Kidney epithelial cell (primary cell): ENCODE measurements at regions not wholly inside any gene's neighbourhood (a gene's known extent, or its start where the extent isn't known, plus 50 kb on each side); places are given as distances from the start of the nearest gene placed in this dataset.
"Not testable (repeated sequence)": the region's sequence is repeated elsewhere in the genome, so short reads cannot be mapped to it uniquely, and the experiment has no call there.

Source experiments
- DNase-seq: peaks from one replicate; pipeline ENCODE4 v3.0.0-alpha.2; 2010; ENCODE audit warnings: low read depth
- H3K27me3 ChIP-seq: 2 replicates; pipeline ENCODE4 v1.6.0; 2011; ENCODE audit warnings: low read length; ENCODE audit not compliant: control insufficient read depth, insufficient read depth
- H3K36me3 ChIP-seq: 2 replicates; pipeline ENCODE4 v1.5.1; 2011; ENCODE audit warnings: low read length; ENCODE audit not compliant: control insufficient read depth, insufficient read depth
- H3K4me3 ChIP-seq: 2 replicates; pipeline ENCODE4 v1.5.1; 2011; ENCODE audit warnings: low read depth, mild to moderate bottlenecking, control low read depth, low read length
- TF ChIP-seq, protein P1 (sequence below): IDR thresholded peaks from 2 replicates; pipeline ENCODE4 v1.5.1; 2011; ENCODE audit warnings: mild to moderate bottlenecking, moderate library complexity, low read length, control low read depth, inconsistent platforms; ENCODE audit not compliant: insufficient read depth, poor library complexity, severe bottlenecking

DNA sequence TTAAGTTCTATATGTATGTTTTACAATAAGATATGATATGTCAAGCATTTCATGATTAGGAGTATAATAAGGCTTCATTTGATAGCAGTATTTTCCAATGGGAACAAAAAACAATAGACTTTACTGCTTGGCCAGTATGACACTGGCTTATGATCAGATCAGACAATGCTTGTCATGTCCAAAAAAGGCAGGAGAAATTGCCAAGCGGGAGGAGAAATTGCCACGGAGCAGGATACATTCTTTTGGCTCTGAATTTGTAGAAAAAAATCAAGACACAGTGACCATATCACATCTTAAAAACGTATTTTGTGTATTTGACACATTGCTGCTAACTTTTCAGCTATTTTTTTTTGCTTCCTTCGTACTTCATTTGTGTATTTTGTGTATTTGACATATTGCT is 404.1 kb downstream of the CNTNAP4 start:
- DNase-seq = no peak
- TF ChIP-seq, protein P1, sequence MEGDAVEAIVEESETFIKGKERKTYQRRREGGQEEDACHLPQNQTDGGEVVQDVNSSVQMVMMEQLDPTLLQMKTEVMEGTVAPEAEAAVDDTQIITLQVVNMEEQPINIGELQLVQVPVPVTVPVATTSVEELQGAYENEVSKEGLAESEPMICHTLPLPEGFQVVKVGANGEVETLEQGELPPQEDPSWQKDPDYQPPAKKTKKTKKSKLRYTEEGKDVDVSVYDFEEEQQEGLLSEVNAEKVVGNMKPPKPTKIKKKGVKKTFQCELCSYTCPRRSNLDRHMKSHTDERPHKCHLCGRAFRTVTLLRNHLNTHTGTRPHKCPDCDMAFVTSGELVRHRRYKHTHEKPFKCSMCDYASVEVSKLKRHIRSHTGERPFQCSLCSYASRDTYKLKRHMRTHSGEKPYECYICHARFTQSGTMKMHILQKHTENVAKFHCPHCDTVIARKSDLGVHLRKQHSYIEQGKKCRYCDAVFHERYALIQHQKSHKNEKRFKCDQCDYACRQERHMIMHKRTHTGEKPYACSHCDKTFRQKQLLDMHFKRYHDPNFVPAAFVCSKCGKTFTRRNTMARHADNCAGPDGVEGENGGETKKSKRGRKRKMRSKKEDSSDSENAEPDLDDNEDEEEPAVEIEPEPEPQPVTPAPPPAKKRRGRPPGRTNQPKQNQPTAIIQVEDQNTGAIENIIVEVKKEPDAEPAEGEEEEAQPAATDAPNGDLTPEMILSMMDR = no peak
- Histone ChIP-seq H3K36me3 (no peaks in the 10 kb centered on the region), H3K27me3 (no peaks in the 10 kb centered on the region), H3K4me3 (no peak overlapping the region)

DNA sequence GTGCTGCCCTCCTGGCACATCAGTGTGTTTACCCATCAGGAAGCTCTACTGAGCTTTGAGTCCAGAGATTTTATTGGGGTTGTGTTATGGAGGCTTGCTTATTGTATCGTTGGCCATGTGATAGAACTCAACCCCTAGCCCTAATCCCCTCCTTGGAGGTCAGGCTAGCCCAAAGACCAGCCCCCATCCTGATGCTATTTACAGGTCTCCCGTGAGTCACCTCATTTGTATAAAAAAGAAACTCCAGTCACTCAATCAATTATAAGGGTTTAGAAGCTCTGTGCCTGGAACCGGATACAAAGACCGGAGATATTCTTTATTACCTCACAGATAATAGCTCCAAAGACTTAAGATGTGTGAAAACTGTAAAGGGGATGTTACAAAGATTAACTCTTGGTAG is 405.9 kb downstream of the CNTNAP4 start:
- TF ChIP-seq, protein P1 = no peak
- Histone ChIP-seq H3K4me3 (no peak overlapping the region), H3K27me3 (no peaks in the 10 kb centered on the region), H3K36me3 (no peaks in the 10 kb centered on the region)
- DNase-seq = no peak

DNA sequence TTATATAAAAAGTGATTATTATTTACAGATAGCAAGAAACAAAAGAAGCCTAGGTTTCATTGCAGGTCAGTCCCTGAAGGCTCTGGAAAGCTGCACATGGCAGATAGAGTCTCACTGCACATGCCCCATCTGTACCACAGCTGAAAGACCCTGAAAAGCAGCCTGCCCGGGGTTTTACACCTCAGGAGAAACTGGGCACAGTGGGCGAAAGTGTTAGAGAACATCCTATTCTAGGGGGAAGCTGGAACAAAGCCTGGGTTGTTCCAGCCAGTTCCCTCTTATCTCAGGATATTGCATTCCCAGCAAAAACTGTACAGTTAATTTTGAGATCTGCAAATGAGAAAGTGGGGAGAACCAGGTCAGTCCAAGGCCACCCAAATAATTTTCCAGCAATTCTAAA is 419.7 kb downstream of the CNTNAP4 start:
- TF ChIP-seq, protein P1 = no peak
- no peaks in the 10 kb centered on the region for H3K27me3 ChIP-seq
- no peak overlapping the region for H3K4me3 ChIP-seq
- no peaks in the 10 kb centered on the region for H3K36me3 ChIP-seq
- DNase-seq = no peak

DNA sequence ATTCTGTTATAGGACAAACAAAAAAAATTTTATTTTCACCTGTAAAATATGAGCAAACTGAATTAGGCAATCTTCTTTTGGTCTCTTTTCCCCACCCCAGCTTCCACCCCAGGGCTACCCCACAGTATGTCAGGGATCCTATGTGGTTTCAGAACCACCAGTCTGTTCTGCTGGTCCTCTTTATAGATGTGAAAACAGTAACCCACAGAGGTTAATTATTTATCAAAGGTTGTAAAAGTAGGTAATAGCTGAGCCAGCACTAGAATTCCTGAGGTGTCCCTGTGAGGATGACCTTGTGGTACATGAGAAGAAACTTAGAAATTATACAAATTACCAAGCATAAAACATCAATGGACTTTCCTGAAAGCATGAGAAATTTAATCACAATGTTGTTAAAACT is 428.7 kb downstream of the CNTNAP4 start:
- no peak overlapping the region for H3K4me3 ChIP-seq
- no peaks in the 10 kb centered on the region for H3K36me3 ChIP-seq
- H3K27me3 ChIP-seq = no peaks in the 10 kb centered on the region
- TF ChIP-seq, protein P1 = no peak
- peak; percentile 32 for DNase-seq

DNA sequence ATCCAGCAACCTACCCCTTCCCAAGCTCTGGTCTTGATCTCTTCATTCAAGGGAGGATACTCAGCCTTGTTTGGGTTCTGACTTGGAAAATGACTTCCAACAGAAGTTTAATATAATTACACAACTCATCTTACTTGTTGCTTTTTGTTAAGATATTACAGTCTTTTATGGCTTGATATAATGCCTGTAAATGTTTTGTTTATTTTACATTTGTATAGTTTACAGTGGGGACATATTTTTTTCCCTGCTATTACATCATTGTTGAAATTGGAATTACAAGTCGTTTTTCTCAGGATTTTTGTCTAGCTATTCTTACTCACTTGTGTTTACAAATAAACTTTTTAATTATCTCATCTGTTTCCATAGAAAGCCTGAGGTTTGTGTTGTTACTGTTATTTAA is 436.0 kb downstream of the CNTNAP4 start:
- no peak for DNase-seq
- Histone ChIP-seq H3K4me3 (no peak overlapping the region), H3K36me3 (no peaks in the 10 kb centered on the region), H3K27me3 (no peaks in the 10 kb centered on the region)
- TF ChIP-seq, protein P1 = no peak

DNA sequence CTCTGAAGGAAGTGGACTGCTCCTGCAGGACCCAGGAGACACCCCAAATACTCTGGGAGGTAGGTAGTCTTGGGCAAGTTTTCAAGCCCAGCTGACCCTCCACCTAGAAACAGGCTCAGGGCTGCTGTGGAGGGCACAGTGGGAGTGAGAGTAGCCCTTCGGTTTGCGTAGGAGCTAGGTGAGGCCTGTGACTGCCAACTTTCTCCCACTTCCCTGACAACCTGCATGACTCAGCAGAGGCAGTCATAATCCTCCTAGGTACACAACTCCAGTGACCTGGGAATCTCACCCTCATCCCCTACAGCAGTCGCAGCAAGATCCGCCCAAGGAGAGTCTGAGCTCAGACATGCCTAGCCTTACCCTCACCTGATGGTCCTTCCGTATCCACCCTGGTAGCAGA is 439.1 kb downstream of the CNTNAP4 start:
- DNase-seq, H3K4me3 ChIP-seq, H3K27me3 ChIP-seq, H3K36me3 ChIP-seq: not testable (repeated sequence)

DNA sequence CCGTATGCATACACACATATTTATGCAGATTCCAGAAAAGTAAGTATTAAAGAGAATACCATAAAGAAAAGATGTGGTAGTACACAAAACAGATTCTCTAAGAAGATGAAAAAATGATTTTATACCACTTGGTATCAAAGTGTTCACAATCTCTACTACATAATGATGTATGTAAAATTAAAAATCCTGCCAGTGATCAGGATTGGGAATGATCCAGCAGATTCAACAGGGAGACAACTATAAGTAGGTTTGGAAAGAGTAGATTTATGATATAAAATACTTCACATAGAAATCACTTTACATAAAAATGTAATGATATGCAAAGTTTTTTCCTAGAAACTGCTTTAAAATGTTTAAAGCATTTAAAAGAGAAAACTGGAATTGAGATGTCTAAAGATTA is 447.0 kb downstream of the CNTNAP4 start:
- DNase-seq = no peak
- TF ChIP-seq, protein P1 = no peak
- Histone ChIP-seq H3K4me3 (no peak overlapping the region), H3K27me3 (no peaks in the 10 kb centered on the region), H3K36me3 (no peaks in the 10 kb centered on the region)
